Subcutaneous abdominal adipose tissue (tissue), 5 donors: ENCODE measurements at regions not wholly inside any gene's neighbourhood (a gene's known extent, or its start where the extent isn't known, plus 50 kb on each side); places are given as distances from the start of the nearest gene placed in this dataset.

Experiments
- H3K27ac ChIP-seq: one replicate; pipeline ENCODE4 v1.7.0; 2013; ENCODE audit warnings: low read depth, mild to moderate bottlenecking, inconsistent platforms, low read length, moderate library complexity
- H3K27me3 ChIP-seq, 5 donors: one replicate each; pipeline ENCODE4 v1.7.0; 2013; ENCODE audit warnings: low read length in 5 of 5, inconsistent platforms in 1 of 5; ENCODE audit not compliant: control insufficient read depth in 5 of 5, insufficient read depth in 4 of 5
- H3K36me3 ChIP-seq, 5 donors: one replicate each; pipeline ENCODE4 v1.7.0; 2013; ENCODE audit warnings: low read length in 5 of 5; ENCODE audit not compliant: control insufficient read depth in 5 of 5, insufficient read depth in 5 of 5
- H3K4me1 ChIP-seq, 5 donors: one replicate each; pipeline ENCODE4 v1.7.0; 2013; ENCODE audit warnings: low read length in 5 of 5, mild to moderate bottlenecking in 3 of 5, moderate library complexity in 1 of 5; ENCODE audit not compliant: control insufficient read depth in 5 of 5, insufficient read depth in 5 of 5
- H3K4me3 ChIP-seq, 5 donors: one replicate each; pipeline ENCODE4 v1.7.0; 2013; ENCODE audit warnings: low read length in 5 of 5, low read depth in 1 of 5
- H3K9ac ChIP-seq, 5 donors: one replicate each; pipeline ENCODE4 v1.7.0; 2013; ENCODE audit warnings: low read length in 5 of 5, mild to moderate bottlenecking in 4 of 5, moderate library complexity in 3 of 5
- H3K9me3 ChIP-seq, 5 donors: one replicate each; pipeline ENCODE4 v1.7.0; 2013; ENCODE audit warnings: low read length in 5 of 5; ENCODE audit not compliant: control insufficient read depth in 5 of 5
- donor health status: healthy.
- donor health status: healthy.
- donor health status: healthy.
- donor health status: healthy.
- donor health status: healthy.

GRCh38 chr17:70336411-70336810 lies 167.1 kb downstream of the KCNJ2 start:
- Histone ChIP-seq H3K27me3 (no peaks in the 10 kb centered on the region), H3K9me3 (peaks cover 0 to 8% (median 0%) of the 10 kb centered on the region in 5 donors), H3K4me1 (peaks cover 0 to 10% (median 0%) of the 10 kb centered on the region in 5 donors), H3K4me3 (no peak overlapping the region), H3K36me3 (no peaks in the 10 kb centered on the region), H3K9ac (no peak overlapping the region), H3K27ac (no peak overlapping the region)

GRCh38 chr17:70338946-70339354 lies 169.6 kb downstream of the KCNJ2 start:
- Histone ChIP-seq H3K9ac (no peak overlapping the region), H3K27ac (no peak overlapping the region), H3K9me3 (no peaks in the 10 kb centered on the region), H3K4me3 (no peak overlapping the region), H3K4me1 (peaks cover 0 to 1% (median 0%) of the 10 kb centered on the region in 5 donors), H3K27me3 (no peaks in the 10 kb centered on the region), H3K36me3 (no peaks in the 10 kb centered on the region)

- Histone ChIP-seq H3K4me3 (no peak overlapping the region), H3K36me3 (no peaks in the 10 kb centered on the region), H3K27ac (no peak overlapping the region), H3K9ac (no peak overlapping the region), H3K9me3 (no peaks in the 10 kb centered on the region), H3K27me3 (no peaks in the 10 kb centered on the region), H3K4me1 (peaks cover 0 to 5% (median 2%) of the 10 kb centered on the region in 5 donors)
These were observed 173.8 kb downstream of the KCNJ2 start for GRCh38 chr17:70343114-70343513.

DNA sequence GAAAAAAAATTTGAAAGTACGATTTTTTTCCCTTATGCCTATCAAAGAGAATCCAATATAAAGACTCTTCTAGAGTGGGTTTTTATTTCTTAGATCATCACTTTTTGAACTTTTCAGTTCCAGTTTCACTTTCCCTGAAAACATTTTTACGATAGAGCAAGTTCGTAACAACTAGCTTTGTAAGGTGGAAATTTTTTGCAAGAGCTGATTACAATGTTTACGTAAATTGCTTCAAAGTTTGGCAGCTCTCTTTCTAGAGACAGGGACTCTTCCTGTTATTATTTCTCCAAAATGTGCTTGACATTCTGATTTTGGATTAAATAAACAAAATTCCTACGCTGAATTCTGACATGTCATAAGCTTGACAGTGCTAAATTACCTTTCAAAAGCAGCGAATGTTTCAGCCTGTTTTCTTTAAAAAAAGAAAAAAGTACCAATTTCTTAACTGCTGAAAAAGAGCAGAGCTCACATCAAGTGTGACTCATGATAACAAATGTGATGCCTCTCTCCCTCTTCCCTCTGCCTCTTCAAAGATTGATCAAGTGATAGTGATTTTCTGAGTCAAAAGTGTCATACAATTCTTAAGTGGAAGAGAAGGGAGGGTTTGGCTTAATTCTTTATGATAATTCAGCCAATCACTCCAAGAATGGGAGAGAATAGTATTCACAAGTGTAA lies 175.2 kb downstream of the KCNJ2 start:
- peak overlapping the region; percentile 34 to 50 (median 42) for H3K4me3 ChIP-seq
- peaks cover 0 to 5% (median 2%) of the 10 kb centered on the region in 5 donors for H3K4me1 ChIP-seq
- no peaks in the 10 kb centered on the region for H3K9me3 ChIP-seq
- H3K36me3 ChIP-seq, result no peaks in the 10 kb centered on the region
- H3K27me3 ChIP-seq, result no peaks in the 10 kb centered on the region
- H3K9ac ChIP-seq, result peak overlapping the region in 4 of 5 donors; percentile 14 to 57 (median 34)
- no peak overlapping the region for H3K27ac ChIP-seq

DNA sequence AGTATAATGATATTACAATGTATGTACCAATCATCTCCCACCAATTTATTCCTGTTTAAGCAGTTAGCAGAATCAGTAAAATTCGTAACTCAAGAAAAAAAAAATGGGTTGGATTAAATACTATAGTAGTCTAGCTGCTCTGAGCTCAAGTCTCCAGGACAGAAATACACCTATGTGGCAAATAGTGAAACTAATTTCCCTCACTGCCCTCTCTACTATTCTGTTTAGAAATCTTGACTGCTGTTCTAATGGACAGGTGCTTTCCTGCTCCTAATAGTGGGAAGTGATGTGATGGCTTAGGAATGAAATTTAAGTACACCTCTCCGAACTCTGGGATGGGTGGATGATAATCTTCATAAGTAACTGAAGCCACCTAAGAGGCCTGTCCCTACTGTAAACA lies 175.7 kb downstream of the KCNJ2 start:
- Histone ChIP-seq H3K4me3 (peak overlapping the region in 1 of 5 donors; percentile 42), H3K9ac (no peak overlapping the region), H3K27ac (no peak overlapping the region), H3K36me3 (no peaks in the 10 kb centered on the region), H3K9me3 (no peaks in the 10 kb centered on the region), H3K4me1 (peaks cover 0 to 5% (median 2%) of the 10 kb centered on the region in 5 donors), H3K27me3 (no peaks in the 10 kb centered on the region)

GRCh38 chr17:70352834-70353233 lies 183.5 kb downstream of the KCNJ2 start:
- Histone ChIP-seq H3K9me3 (no peaks in the 10 kb centered on the region), H3K4me3 (no peak overlapping the region), H3K27ac (no peak overlapping the region), H3K27me3 (no peaks in the 10 kb centered on the region), H3K4me1 (no peaks in the 10 kb centered on the region), H3K36me3 (no peaks in the 10 kb centered on the region), H3K9ac (no peak overlapping the region)

DNA sequence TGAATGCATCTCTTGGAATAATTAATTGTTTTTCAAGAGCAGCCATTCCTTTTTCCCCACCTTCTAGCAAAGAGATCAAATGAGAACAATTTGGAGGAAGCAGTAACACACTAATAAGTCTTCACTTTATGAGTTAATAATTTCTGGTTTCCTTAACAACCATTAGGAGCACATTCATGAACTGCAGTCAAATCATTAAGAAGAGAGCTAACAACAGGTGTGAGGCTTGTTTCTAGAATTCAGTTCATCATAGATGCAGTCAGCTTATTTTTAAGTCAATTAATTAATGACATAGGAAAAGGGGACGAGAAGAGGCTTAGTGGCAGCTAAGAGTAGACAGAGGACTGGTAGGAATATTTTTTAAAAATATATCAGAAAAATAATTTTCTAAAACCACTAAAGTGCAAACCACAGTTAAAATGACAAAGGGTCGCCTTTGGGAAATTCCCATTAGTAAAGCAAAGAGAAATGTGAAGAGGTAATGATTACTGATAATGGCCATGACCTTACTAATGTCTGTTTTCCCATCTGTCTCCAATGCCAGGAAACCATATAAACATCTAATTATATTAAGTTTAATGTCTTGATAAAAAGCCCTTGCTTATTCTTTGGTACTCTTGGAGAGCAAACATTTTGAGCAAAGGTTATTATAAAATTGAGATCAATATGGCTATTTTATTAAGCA lies 184.2 kb downstream of the KCNJ2 start:
- no peak overlapping the region for H3K27ac ChIP-seq
- no peaks in the 10 kb centered on the region for H3K36me3 ChIP-seq
- H3K9me3 ChIP-seq, result no peaks in the 10 kb centered on the region
- no peak overlapping the region for H3K9ac ChIP-seq
- no peaks in the 10 kb centered on the region for H3K27me3 ChIP-seq
- no peaks in the 10 kb centered on the region for H3K4me1 ChIP-seq
- H3K4me3 ChIP-seq, result no peak overlapping the region

DNA sequence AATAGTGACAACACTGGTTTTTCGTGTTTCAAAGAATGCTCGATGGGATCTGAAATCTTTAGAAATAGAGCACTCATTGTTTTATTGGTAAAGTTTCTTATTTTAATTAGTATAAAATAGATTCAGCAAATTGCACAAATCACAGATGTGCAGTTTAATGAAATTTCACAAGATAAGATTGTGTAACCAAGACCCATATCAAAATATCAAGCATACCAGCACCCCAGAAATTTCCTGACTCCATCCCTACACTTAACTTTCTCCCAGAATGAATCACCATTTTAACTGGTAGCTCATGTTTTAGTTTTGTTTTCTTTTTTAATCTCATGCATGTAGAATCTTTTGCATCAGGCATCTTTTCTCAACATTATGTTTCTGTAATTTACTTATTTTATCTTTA lies 185.9 kb downstream of the KCNJ2 start:
- Histone ChIP-seq H3K9me3 (no peaks in the 10 kb centered on the region), H3K27me3 (peaks cover 0 to 4% (median 0%) of the 10 kb centered on the region in 5 donors), H3K4me1 (no peaks in the 10 kb centered on the region)

GRCh38 chr17:70357190-70357589 lies 187.9 kb downstream of the KCNJ2 start:
- Histone ChIP-seq H3K9ac (no peak overlapping the region), H3K27ac (no peak overlapping the region), H3K4me1 (no peaks in the 10 kb centered on the region), H3K36me3 (no peaks in the 10 kb centered on the region), H3K27me3 (peaks cover 0 to 4% (median 0%) of the 10 kb centered on the region in 5 donors), H3K9me3 (no peaks in the 10 kb centered on the region), H3K4me3 (no peak overlapping the region)

More for the DNA sequence above, 185.9 kb downstream of the KCNJ2 start:
- H3K4me3 ChIP-seq, result no peak overlapping the region
- H3K27ac ChIP-seq, result no peak overlapping the region
- no peak overlapping the region for H3K9ac ChIP-seq
- H3K36me3 ChIP-seq, result no peaks in the 10 kb centered on the region

GRCh38 chr17:70365091-70365583 lies 195.8 kb downstream of the KCNJ2 start:
- Histone ChIP-seq H3K9ac (no peak overlapping the region), H3K4me1 (no peaks in the 10 kb centered on the region)

More at GRCh38 chr17:70365091-70365583, 195.8 kb downstream of the KCNJ2 start:
- H3K9me3 ChIP-seq, result no peaks in the 10 kb centered on the region
- H3K27me3 ChIP-seq, result no peaks in the 10 kb centered on the region
- H3K4me3 ChIP-seq, result no peak overlapping the region
- no peak overlapping the region for H3K27ac ChIP-seq
- no peaks in the 10 kb centered on the region for H3K36me3 ChIP-seq
